ENCODE measurements at regions not wholly inside any gene's neighbourhood (a gene's known extent, or its start where the extent isn't known, plus 50 kb on each side); places are given as distances from the start of the nearest gene placed in this dataset.

- Mint-ChIP-seq H3K9me3 (no peaks in the 10 kb centered on the region), H3K4me3 (no peak overlapping the region), H3K36me3 (ENCODE audit: insufficient read depth) (no peaks in the 10 kb centered on the region), H3K4me1 (ENCODE audit: low read depth) (no peaks in the 10 kb centered on the region), H3K27me3 (ENCODE audit: low read depth) (no peaks in the 10 kb centered on the region)
- ATAC-seq (no peak), DNase-seq (no peak)
These were observed 61.6 kb upstream of the HS3ST5 start for GRCh38 chr6:114404339-114404955.

- no peaks in the 10 kb centered on the region for H3K27me3 Mint-ChIP-seq (ENCODE audit: low read depth)
- H3K9me3 Mint-ChIP-seq, result no peaks in the 10 kb centered on the region
- H3K36me3 Mint-ChIP-seq (ENCODE audit: insufficient read depth), result no peaks in the 10 kb centered on the region
- no peak overlapping the region for H3K4me3 Mint-ChIP-seq
- ATAC-seq, result no peak
- no peak for DNase-seq
- no peaks in the 10 kb centered on the region for H3K4me1 Mint-ChIP-seq (ENCODE audit: low read depth)
These were observed 61.0 kb upstream of the HS3ST5 start for GRCh38 chr6:114403858-114404257.

GRCh38 chr6:114398481-114398880, 55.7 kb upstream of the HS3ST5 start:
- H3K27me3 Mint-ChIP-seq (ENCODE audit: low read depth), result no peaks in the 10 kb centered on the region
- H3K9me3 Mint-ChIP-seq, result no peaks in the 10 kb centered on the region
- H3K4me3 Mint-ChIP-seq, result no peak overlapping the region
- H3K4me1 Mint-ChIP-seq (ENCODE audit: low read depth), result no peaks in the 10 kb centered on the region
- DNase-seq, result no peak
- ATAC-seq, result no peak
- no peaks in the 10 kb centered on the region for H3K36me3 Mint-ChIP-seq (ENCODE audit: insufficient read depth)
